ENCODE measurements at regions not wholly inside any gene's neighbourhood (a gene's known extent, or its start where the extent isn't known, plus 50 kb on each side); places are given as distances from the start of the nearest gene placed in this dataset.

GRCh38 chr4:167469436-167469835, 235.1 kb upstream of the SPOCK3 start:
- TF ChIP-seq CTCF (conservative IDR thresholded peaks at IDR 0.05): no peak

GRCh38 chr4:167475951-167476350, 241.7 kb upstream of the SPOCK3 start:
- no peak overlapping the region for H3K27ac ChIP-seq

More at GRCh38 chr4:167469436-167469835, 235.1 kb upstream of the SPOCK3 start:
- H3K27ac ChIP-seq: no peak overlapping the region

GRCh38 chr4:167492007-167492406, 257.7 kb upstream of the SPOCK3 start:
- TF ChIP-seq CTCF (conservative IDR thresholded peaks at IDR 0.05): no peak
- no peak overlapping the region for H3K27ac ChIP-seq

More at GRCh38 chr4:167475951-167476350, 241.7 kb upstream of the SPOCK3 start:
- TF ChIP-seq CTCF (conservative IDR thresholded peaks at IDR 0.05): no peak

GRCh38 chr4:167509551-167509950, 275.3 kb upstream of the SPOCK3 start:
- H3K27ac ChIP-seq: no peak overlapping the region

GRCh38 chr4:167524091-167524490, 289.8 kb upstream of the SPOCK3 start:
- TF ChIP-seq CTCF (conservative IDR thresholded peaks at IDR 0.05): no peak
- peak overlapping the region; percentile 25; the same call in 1 of the 2 replicates for H3K27ac ChIP-seq

More at GRCh38 chr4:167509551-167509950, 275.3 kb upstream of the SPOCK3 start:
- TF ChIP-seq CTCF (conservative IDR thresholded peaks at IDR 0.05): no peak

- H3K27ac ChIP-seq: no peak overlapping the region
- TF ChIP-seq CTCF (conservative IDR thresholded peaks at IDR 0.05): no peak
Observed at GRCh38 chr4:167537761-167538160, 303.5 kb upstream of the SPOCK3 start.

GRCh38 chr4:167541286-167541685, 307.0 kb upstream of the SPOCK3 start:
- no peak for TF ChIP-seq CTCF (conservative IDR thresholded peaks at IDR 0.05)
- H3K27ac ChIP-seq: no peak overlapping the region

Measured in VCaP (cell line).